ENCODE measurements at regions not wholly inside any gene's neighbourhood (a gene's known extent, or its start where the extent isn't known, plus 50 kb on each side); places are given as distances from the start of the nearest gene placed in this dataset.
A peak's percentile ranks its signal among the peaks of the same experiment; 100 is the strongest.

GRCh38 chr3:29214009-29214658 lies 66.7 kb upstream of the RBMS3 start:
- no peak for DNase-seq (ENCODE audit: low read depth in 4 of 4, low spot score in 2 of 4)

GRCh38 chr3:29215948-29216347 lies 64.9 kb upstream of the RBMS3 start:
- DNase-seq (ENCODE audit: low read depth in 4 of 4, low spot score in 2 of 4), result no peak

GRCh38 chr3:29226706-29227105 lies 54.2 kb upstream of the RBMS3 start:
- DNase-seq (ENCODE audit: low read depth in 4 of 4, low spot score in 2 of 4), result peak in 1 of 4 donors; percentile 8

- DNase-seq (ENCODE audit: low read depth in 4 of 4, low spot score in 2 of 4), result no peak
Measured at GRCh38 chr3:29227307-29227706, 53.6 kb upstream of the RBMS3 start.
